Upper lobe of left lung (tissue), 6 donors: ENCODE measurements at regions not wholly inside any gene's neighbourhood (a gene's known extent, or its start where the extent isn't known, plus 50 kb on each side); places are given as distances from the start of the nearest gene placed in this dataset.

Source experiments
- ATAC-seq, 2 donors: fragments of 200-7000 bp; cut with Tn5 transposase; one replicate each; pipeline ENCODE4 v1.9.1; 2022; ENCODE audit warnings: mild to moderate bottlenecking in 2 of 2, moderate library complexity in 2 of 2; ENCODE audit not compliant: low FRiP score in 2 of 2
- DNase-seq, 2 donors: peaks; one replicate each; pipeline ENCODE4 v3.0.0-alpha.2; 2019 to 2020
- H3K27ac ChIP-seq, 4 donors: fragments of 200-600 bp; sonication (generic); one replicate each; pipeline ENCODE4 v1.5.1; 2016 to 2019
- H3K27me3 ChIP-seq, 4 donors: fragments of 200-600 bp; sonication (generic); one replicate each; pipeline ENCODE4 v1.5.1; 2017 to 2019
- H3K36me3 ChIP-seq, 4 donors: fragments of 200-600 bp; sonication (generic); one replicate each; pipeline ENCODE4 v1.5.1; 2016 to 2019
- H3K4me1 ChIP-seq, 4 donors: fragments of 200-600 bp; sonication (generic); one replicate each; pipeline ENCODE4 v1.5.1; 2018 to 2019
- H3K4me3 ChIP-seq, 4 donors: fragments of 200-600 bp; sonication (generic); one replicate each; pipeline ENCODE4 v1.5.1; 2017 to 2019; ENCODE audit warnings: mild to moderate bottlenecking in 2 of 4, moderate library complexity in 1 of 4
- H3K9me3 ChIP-seq, 4 donors: fragments of 200-600 bp; sonication (generic); one replicate each; pipeline ENCODE4 v1.5.1; 2018 to 2019
- EP300 ChIP-seq, 4 donors: sonication (generic); formaldehyde crosslinking; IDR thresholded peaks; one replicate each; pipeline ENCODE4 v1.5.1; 2017; ENCODE audit warnings: antibody characterized with exemption in 4 of 4, control low read depth in 2 of 4
- POLR2A ChIP-seq, 4 donors: fragments of 450-650 bp; IDR thresholded peaks; one replicate each; pipeline ENCODE4 v1.5.1; 2016 to 2017; ENCODE audit warnings: antibody characterized with exemption in 4 of 4, mild to moderate bottlenecking in 2 of 4
- POLR2AphosphoS5 ChIP-seq, 2 donors: sonication (generic); formaldehyde crosslinking; IDR thresholded peaks; one replicate each; pipeline ENCODE4 v1.5.1; 2017; ENCODE audit warnings: antibody characterized with exemption in 2 of 2
- WGBS, 2 donors: methylation state at CpG; one replicate each; pipeline ENCODE4 v1.1.5; 2017 to 2018; 5-methylcytosine and 5-hydroxymethylcytosine counted together
- TF ChIP-seq, protein P1 (sequence below), 6 experiments: fragments of 450-650 bp in 4 of 6; fragments of 200-600 bp in 2 of 6; sonication (generic) in 2 of 6; IDR thresholded peaks; one replicate each; pipeline ENCODE4 v1.5.1; 2016 to 2019; ENCODE audit warnings: antibody characterized with exemption in 6 of 6
- donor health status: DM: no; HTN: no; CAD: no; lungs with moderate emphysema.
- donor health status: DM: no; HTN: yes; CAD: no; lungs with severe emphysema.

DNA sequence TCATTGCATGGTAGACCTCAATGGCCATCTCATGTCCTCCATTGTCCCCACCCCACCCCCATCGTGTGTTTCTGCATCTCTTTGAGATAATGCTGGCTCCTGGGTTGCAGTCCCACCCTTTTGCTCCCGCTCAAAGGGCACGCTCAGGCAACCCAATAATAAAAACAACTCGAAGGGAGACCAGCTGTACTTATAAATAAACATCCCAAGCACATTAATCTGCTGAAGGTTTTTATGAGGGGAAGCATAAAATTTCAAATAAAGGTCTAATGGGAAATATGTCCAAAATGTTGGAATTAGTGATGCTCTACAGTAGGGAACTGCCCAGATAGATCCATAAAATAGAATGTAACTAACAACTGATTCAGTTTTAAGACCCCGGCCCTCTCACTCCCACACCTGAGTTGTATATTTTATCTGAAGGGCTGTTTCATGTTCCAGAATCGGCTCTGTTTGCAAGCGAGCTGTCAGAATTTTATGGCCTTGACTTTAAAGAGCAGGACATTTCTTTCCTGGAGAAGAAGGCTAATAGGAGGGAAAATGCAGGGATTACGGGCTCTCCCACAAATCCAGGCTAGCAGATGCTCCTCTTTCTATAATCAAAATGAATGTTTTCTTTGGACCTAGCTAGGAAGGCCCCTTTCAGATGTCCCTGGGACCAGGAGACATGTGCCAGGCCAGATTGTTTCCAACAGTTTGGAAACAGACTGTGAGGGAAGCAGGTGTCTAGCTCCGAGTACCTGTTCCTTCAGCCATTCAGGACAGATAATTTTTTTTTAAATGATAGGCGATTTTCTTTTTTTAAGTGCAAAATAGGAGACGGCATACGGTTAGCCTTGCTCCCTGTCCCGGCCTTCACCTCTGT is 103.7 kb downstream of the APOB start:
- no peak overlapping the region for H3K27ac ChIP-seq
- ATAC-seq (no peak), DNase-seq (no peak)
- TF ChIP-seq POLR2A (IDR thresholded peaks at IDR 0.05) (no peak), POLR2AphosphoS5 (IDR thresholded peaks at IDR 0.05) (no peak), EP300 (IDR thresholded peaks at IDR 0.05) (no peak)
- TF ChIP-seq, protein P1, sequence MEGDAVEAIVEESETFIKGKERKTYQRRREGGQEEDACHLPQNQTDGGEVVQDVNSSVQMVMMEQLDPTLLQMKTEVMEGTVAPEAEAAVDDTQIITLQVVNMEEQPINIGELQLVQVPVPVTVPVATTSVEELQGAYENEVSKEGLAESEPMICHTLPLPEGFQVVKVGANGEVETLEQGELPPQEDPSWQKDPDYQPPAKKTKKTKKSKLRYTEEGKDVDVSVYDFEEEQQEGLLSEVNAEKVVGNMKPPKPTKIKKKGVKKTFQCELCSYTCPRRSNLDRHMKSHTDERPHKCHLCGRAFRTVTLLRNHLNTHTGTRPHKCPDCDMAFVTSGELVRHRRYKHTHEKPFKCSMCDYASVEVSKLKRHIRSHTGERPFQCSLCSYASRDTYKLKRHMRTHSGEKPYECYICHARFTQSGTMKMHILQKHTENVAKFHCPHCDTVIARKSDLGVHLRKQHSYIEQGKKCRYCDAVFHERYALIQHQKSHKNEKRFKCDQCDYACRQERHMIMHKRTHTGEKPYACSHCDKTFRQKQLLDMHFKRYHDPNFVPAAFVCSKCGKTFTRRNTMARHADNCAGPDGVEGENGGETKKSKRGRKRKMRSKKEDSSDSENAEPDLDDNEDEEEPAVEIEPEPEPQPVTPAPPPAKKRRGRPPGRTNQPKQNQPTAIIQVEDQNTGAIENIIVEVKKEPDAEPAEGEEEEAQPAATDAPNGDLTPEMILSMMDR (IDR thresholded peaks at IDR 0.05), result no peak
- H3K4me3 ChIP-seq, result no peak overlapping the region
- H3K27me3 ChIP-seq, result no peaks in the 10 kb centered on the region
- no peaks in the 10 kb centered on the region for H3K36me3 ChIP-seq
- no peaks in the 10 kb centered on the region for H3K4me1 ChIP-seq
- WGBS, 2 donors, result 70% methylated on average over 13 of the region's 13 CpGs
- no peaks in the 10 kb centered on the region for H3K9me3 ChIP-seq

DNA sequence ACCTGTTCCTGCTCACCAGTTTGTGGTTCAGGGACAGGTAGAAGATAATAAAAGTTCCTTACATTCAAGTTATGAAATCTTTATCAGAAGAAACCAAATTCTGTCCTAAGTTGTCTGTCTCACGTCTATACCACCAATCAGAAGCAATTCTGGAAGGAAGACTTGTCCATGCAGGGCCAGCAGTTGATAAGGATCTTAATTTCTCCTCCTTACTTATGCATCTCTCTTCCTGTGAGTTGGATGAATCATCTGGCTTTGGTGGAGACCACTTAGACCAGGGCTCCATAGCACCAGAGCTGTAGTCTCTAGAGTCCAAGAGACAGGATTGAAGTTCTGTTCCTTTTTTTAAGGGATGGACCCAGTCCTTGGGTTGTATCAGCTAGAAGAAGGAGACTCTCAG is 106.5 kb downstream of the APOB start:
- H3K9me3 ChIP-seq, result no peaks in the 10 kb centered on the region
- WGBS, 2 donors, result 45 to 54% methylated on average over 1 of the region's 1 CpG

DNA sequence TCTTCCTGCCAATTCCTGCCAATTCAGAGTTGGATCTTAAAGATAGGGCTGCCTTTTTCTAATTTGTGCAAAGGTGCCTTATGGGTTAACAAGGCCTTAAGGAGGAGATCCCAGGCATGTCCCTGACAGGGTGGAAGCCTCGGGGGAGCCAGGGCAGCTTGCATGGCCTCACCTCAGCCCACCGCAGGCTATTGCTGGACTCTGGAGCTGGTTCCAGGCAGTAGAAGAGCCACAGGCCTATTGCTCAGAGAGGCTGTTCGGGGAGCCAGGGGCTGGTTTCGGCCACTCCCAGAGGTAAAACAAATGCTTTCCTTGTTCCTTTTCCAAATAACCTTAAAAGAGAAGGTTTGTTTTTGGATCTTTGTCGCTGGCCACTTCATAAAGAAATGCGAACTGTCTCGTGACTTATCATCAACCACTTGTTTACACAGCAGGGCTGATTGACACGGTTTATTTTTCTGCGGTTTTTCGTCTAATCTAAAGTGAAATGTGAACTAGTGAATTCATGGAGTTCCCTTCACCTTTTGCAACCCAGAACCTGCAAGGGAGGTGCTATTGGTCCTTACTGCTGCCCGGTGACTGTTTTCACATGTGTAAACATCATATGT is 108.6 kb downstream of the APOB start:
- Histone ChIP-seq H3K36me3 (no peaks in the 10 kb centered on the region), H3K9me3 (no peaks in the 10 kb centered on the region), H3K4me1 (no peaks in the 10 kb centered on the region), H3K27ac (no peak overlapping the region), H3K27me3 (no peaks in the 10 kb centered on the region), H3K4me3 (no peak overlapping the region)
- DNase-seq, result no peak
- no peak for ATAC-seq
- WGBS, 2 donors, result 57 to 65% methylated on average over 10 to 11 of the region's 11 CpGs
- TF ChIP-seq EP300 (IDR thresholded peaks at IDR 0.05) (no peak), POLR2AphosphoS5 (IDR thresholded peaks at IDR 0.05) (no peak), POLR2A (IDR thresholded peaks at IDR 0.05) (no peak)
- TF ChIP-seq, protein P1 (IDR thresholded peaks at IDR 0.05), result no peak

More for the DNA sequence above, 106.5 kb downstream of the APOB start:
- no peak for DNase-seq
- Histone ChIP-seq H3K27ac (no peak overlapping the region), H3K36me3 (no peaks in the 10 kb centered on the region), H3K4me3 (no peak overlapping the region), H3K4me1 (no peaks in the 10 kb centered on the region), H3K27me3 (no peaks in the 10 kb centered on the region)
- TF ChIP-seq EP300 (IDR thresholded peaks at IDR 0.05) (no peak), POLR2AphosphoS5 (IDR thresholded peaks at IDR 0.05) (no peak), POLR2A (IDR thresholded peaks at IDR 0.05) (no peak)
- TF ChIP-seq, protein P1 (IDR thresholded peaks at IDR 0.05), result no peak
- no peak for ATAC-seq

DNA sequence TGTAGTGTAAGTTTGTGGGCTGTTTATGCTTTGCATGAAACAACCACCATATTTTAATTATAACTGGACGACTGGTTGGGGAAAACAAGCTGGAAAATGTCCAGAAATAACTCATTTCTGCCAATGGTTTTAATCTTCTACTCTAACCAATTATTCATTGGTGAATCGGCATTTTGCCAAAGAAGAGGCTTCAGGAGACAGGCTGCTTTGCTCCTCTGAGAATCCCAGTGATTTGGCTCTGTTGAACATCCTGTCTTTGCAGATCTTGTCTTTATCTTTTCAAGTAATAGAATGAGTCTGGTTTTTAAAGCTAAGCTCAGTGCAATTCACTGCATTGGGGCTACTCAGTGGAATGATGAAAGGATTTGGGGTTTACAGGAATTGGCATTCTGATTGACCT is 109.6 kb downstream of the APOB start:
- H3K27me3 ChIP-seq, result no peaks in the 10 kb centered on the region
- DNase-seq (no peak), ATAC-seq (no peak)
- H3K9me3 ChIP-seq, result no peaks in the 10 kb centered on the region
- TF ChIP-seq POLR2AphosphoS5 (IDR thresholded peaks at IDR 0.05) (no peak), EP300 (IDR thresholded peaks at IDR 0.05) (no peak), POLR2A (IDR thresholded peaks at IDR 0.05) (no peak)
- TF ChIP-seq, protein P1 (IDR thresholded peaks at IDR 0.05), result no peak
- WGBS, 2 donors, result 47 to 57% methylated on average over 2 of the region's 2 CpGs
- no peak overlapping the region for H3K27ac ChIP-seq
- no peaks in the 10 kb centered on the region for H3K4me1 ChIP-seq
- H3K36me3 ChIP-seq, result no peaks in the 10 kb centered on the region
- no peak overlapping the region for H3K4me3 ChIP-seq
